K562 (cell line): ENCODE measurements at regions not wholly inside any gene's neighbourhood (a gene's known extent, or its start where the extent isn't known, plus 50 kb on each side); places are given as distances from the start of the nearest gene placed in this dataset.

Source experiments
- ATAC-seq: fragments of 200-7000 bp; cut with Tn5 transposase; 3 replicates; pipeline ENCODE4 v1.9.1; 2020; ENCODE audit warnings: moderate library complexity
- BruUV-seq: library from RNA; stranded (reverse); fragments of 400-500 nt; replicated peaks from 2 replicates; lab custom pipeline; 2021; lab: Mats Ljungman, UMichigan
- CTCF ChIA-PET: fragments of 300-600 bp; formaldehyde crosslinking; extraction: SDS; loops from one replicate; lab custom pipeline; 2021; ENCODE audit warnings: low intra/inter-chr PET ratio; lab: Yijun Ruan, JAX
- POLR2A ChIA-PET: fragments of 300-600, 350-650 bp; sonication (Branson Sonifier 250); formaldehyde crosslinking; extraction: SDS; loops from one replicate; lab custom pipeline; 2021; ENCODE audit warnings: antibody characterized with exemption, inconsistent platforms; lab: Yijun Ruan, JAX
- DNase-seq, 4 experiments: peaks; one replicate each; pipeline versions ENCODE4 v3.0.0 to v3.0.0-alpha.2; 2011 to 2018; ENCODE audit warnings: low spot score in 3 of 4, mixed read lengths in 3 of 4; ENCODE audit errors: extremely low read depth in 1 of 4
- FAIRE-seq: peaks from 2 replicates; lab custom pipeline; 2011; peaks lifted over from hg19 to GRCh38; lab: Jason Lieb, UNC
- H2AFZ ChIP-seq: 2 replicates; pipeline ENCODE4 v1.6.0; 2011; ENCODE audit warnings: low read depth, low read length, control low read depth, inconsistent platforms
- H3K27ac ChIP-seq: fragments of 200-600 bp; 3 replicates; pipeline ENCODE4 v1.8.0; 2011; ENCODE audit warnings: low read depth, mild to moderate bottlenecking, control low read depth, inconsistent platforms, low read length, moderate library complexity, mixed read lengths; ENCODE audit errors: extremely low read depth
- H3K27me3 ChIP-seq, 2 experiments: fragments of 300-600 bp in 1 of 2; 2 replicates in 1 of 2; 3 replicates in 1 of 2; pipeline versions ENCODE4 v1.6.0 to v1.8.0; 2011; ENCODE audit warnings: inconsistent platforms in 2 of 2, low read length in 2 of 2, mild to moderate bottlenecking in 1 of 2, mixed read lengths in 1 of 2, moderate library complexity in 1 of 2; ENCODE audit not compliant: control insufficient read depth in 2 of 2, insufficient read depth in 2 of 2
- H3K36me3 ChIP-seq: fragments of 300-600 bp; 3 replicates; pipeline ENCODE4 v1.8.0; 2011; ENCODE audit warnings: mild to moderate bottlenecking, low read length, inconsistent platforms; ENCODE audit not compliant: control insufficient read depth, insufficient read depth
- H3K4me1 ChIP-seq, 2 experiments: fragments of 200-600 bp in 1 of 2; replicated peaks in 1 of 2; 2 replicates in 1 of 2; 3 replicates in 1 of 2; pipeline versions ENCODE4 v1.5.1 to v1.8.0; 2011; ENCODE audit warnings: inconsistent platforms in 2 of 2, low read length in 2 of 2, mild to moderate bottlenecking in 1 of 2, mixed read lengths in 1 of 2, moderate library complexity in 1 of 2; ENCODE audit not compliant: control insufficient read depth in 2 of 2, insufficient read depth in 2 of 2
- H3K4me2 ChIP-seq: 2 replicates; pipeline ENCODE4 v1.6.1; 2011; ENCODE audit warnings: low read length, control low read depth, inconsistent platforms, mixed read lengths; ENCODE audit not compliant: insufficient read depth
- H3K4me3 ChIP-seq: fragments of 200-600 bp; sonication (generic), shearing (Covaris generic); 2 replicates; pipeline ENCODE4 v1.5.1; 2016; ENCODE audit warnings: control low read depth, inconsistent platforms
- H3K79me2 ChIP-seq: fragments of 200-600 bp; 3 replicates; pipeline ENCODE4 v1.8.0; 2011; ENCODE audit warnings: low read length, inconsistent platforms; ENCODE audit not compliant: control insufficient read depth, insufficient read depth
- H3K9ac ChIP-seq, 2 experiments: 2 replicates each; pipeline versions ENCODE4 v1.6.0 to v1.6.1; 2011; ENCODE audit warnings: low read depth in 2 of 2, low read length in 2 of 2, control low read depth in 1 of 2, inconsistent platforms in 1 of 2, mild to moderate bottlenecking in 1 of 2, mixed read lengths in 1 of 2; ENCODE audit not compliant: insufficient read depth in 1 of 2
- H3K9me1 ChIP-seq: one replicate; pipeline ENCODE4 v1.6.0; 2011; ENCODE audit warnings: inconsistent platforms, mild to moderate bottlenecking, low read length, moderate library complexity; ENCODE audit not compliant: control insufficient read depth, insufficient read depth
- H3K9me3 ChIP-seq: replicated peaks from 2 replicates; pipeline ENCODE4 v1.5.1; 2011; ENCODE audit warnings: low read depth, low read length, inconsistent platforms; ENCODE audit not compliant: control insufficient read depth, insufficient read depth
- H4K20me1 ChIP-seq: replicated peaks from 2 replicates; pipeline ENCODE4 v1.6.1; 2011; ENCODE audit warnings: low read length, inconsistent platforms, mixed read lengths; ENCODE audit not compliant: control insufficient read depth, insufficient read depth
- CAMTA2 ChIP-seq: fragments of 250-450 bp; sonication (Bioruptor Pico); conservative IDR thresholded peaks from 2 replicates; pipeline ENCODE4 v1.5.1; 2022
- CREBBP ChIP-seq: IDR thresholded peaks from one replicate; pipeline ENCODE4 v1.6.1; 2012; ENCODE audit warnings: low read depth, mild to moderate bottlenecking, control low read depth, inconsistent platforms, low read length
- FOS ChIP-seq: IDR thresholded peaks from 3 replicates; pipeline ENCODE4 v1.6.1; 2011; ENCODE audit not compliant: insufficient read length; ENCODE audit errors: extremely low read depth
- GATAD2B ChIP-seq: fragments of 450-650 bp; IDR thresholded peaks from 2 replicates; pipeline ENCODE4 v1.6.1; 2017; ENCODE audit warnings: mild to moderate bottlenecking, borderline replicate concordance
- NR1H2 ChIP-seq: sonication (generic); formaldehyde crosslinking; IDR thresholded peaks from 2 replicates; pipeline ENCODE4 v1.4.0; 2020; ENCODE audit warnings: mild to moderate bottlenecking, missing genetic modification reagents
- NR2F6 ChIP-seq: fragments of 450-650 bp; formaldehyde crosslinking; IDR thresholded peaks from 2 replicates; pipeline ENCODE4 v1.4.0; 2020; ENCODE audit warnings: mild to moderate bottlenecking
- SAP30 ChIP-seq: fragments of 200-600 bp; sonication (generic); IDR thresholded peaks from 2 replicates; pipeline ENCODE4 v1.6.1; 2012; ENCODE audit warnings: borderline replicate concordance, low read depth, mild to moderate bottlenecking, moderate library complexity, low read length, control low read depth, inconsistent platforms; ENCODE audit not compliant: insufficient read depth, poor library complexity, severe bottlenecking
- SMAD4 ChIP-seq: fragments of 250-450 bp; sonication (Bioruptor Pico); conservative IDR thresholded peaks from 2 replicates; pipeline ENCODE4 v1.8.0; 2021; ENCODE audit warnings: inconsistent platforms, mild to moderate bottlenecking, moderate library complexity
- ZKSCAN3 ChIP-seq: fragments of 250-450 bp; sonication (Bioruptor Pico); IDR thresholded peaks from 2 replicates; pipeline ENCODE4 v1.4.0; 2020
- ZNF253 ChIP-seq: fragments of 250-450 bp; sonication (Bioruptor Pico); conservative IDR thresholded peaks from 2 replicates; pipeline ENCODE4 v1.6.1; 2021; ENCODE audit warnings: mild to moderate bottlenecking
- ZNF75A ChIP-seq: fragments of 450-650 bp; formaldehyde crosslinking; IDR thresholded peaks from 2 replicates; pipeline ENCODE4 v1.4.0; 2020; ENCODE audit warnings: mild to moderate bottlenecking
- ZNF766 ChIP-seq: fragments of 200-800 bp; sonication (Bioruptor generic); conservative IDR thresholded peaks from 2 replicates; pipeline ENCODE4 v1.6.1; 2016; ENCODE audit warnings: missing genetic modification characterization, missing compliant biosample characterization
- WGBS: fragments of 100-300 bp; shearing (Covaris generic); methylation state at CpG from one replicate; pipeline ENCODE4 v1.1.6; 2016; ENCODE audit warnings: low coverage, mixed read lengths; ENCODE audit not compliant: insufficient coverage; ENCODE audit errors: missing lambda C conversion rate; 5-methylcytosine and 5-hydroxymethylcytosine counted together
- in situ Hi-C: fragments of 300-500 bp; cut with MboI; formaldehyde crosslinking; loops from 4 replicates; pipeline ENCODE4 v1.15.0; 2018; ENCODE audit warnings: inconsistent platforms, mixed read lengths
- intact Hi-C: fragments of 100-400 bp; cut with micrococcal nuclease; formaldehyde crosslinking; loops from 2 replicates; pipeline ENCODE4 v1.14.2; 2022
- TF ChIP-seq, protein P1 (sequence below): fragments of 250-450 bp; sonication (Bioruptor Pico); IDR thresholded peaks from 2 replicates; pipeline ENCODE4 v1.8.0; 2022; ENCODE audit warnings: inconsistent platforms, mild to moderate bottlenecking, moderate library complexity, borderline replicate concordance
- TF ChIP-seq, protein P2 (sequence below), 2 experiments: fragments of 450-650 bp in 1 of 2; sonication (generic) in 1 of 2; formaldehyde crosslinking in 1 of 2; IDR thresholded peaks; 2 replicates each; pipeline versions ENCODE4 v1.7.1 to v1.9.0; 2016 to 2022; ENCODE audit warnings: inconsistent platforms in 1 of 2, mild to moderate bottlenecking in 1 of 2, missing genetic modification reagents in 1 of 2

DNA sequence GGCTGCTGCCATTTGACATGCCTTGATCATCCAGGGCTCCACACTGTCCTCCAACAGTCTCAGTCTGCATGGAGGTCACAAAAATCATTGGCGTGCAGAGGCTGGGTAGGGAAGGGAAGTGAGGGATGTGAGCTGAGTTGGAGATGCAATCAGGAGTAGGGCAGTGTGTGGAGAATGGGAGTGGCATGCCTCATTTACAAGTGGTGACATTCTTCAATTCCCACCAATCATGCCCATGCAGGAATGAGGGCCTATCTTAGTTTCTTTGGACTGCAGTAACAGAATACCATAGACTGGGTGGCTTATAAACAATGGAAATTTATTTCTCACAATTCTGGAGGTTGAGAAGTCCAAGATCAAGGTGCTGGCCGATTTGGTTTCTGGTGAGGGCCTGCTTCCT, 94.9 kb upstream of the PJA1 start (continued):
- TF ChIP-seq, protein P1, sequence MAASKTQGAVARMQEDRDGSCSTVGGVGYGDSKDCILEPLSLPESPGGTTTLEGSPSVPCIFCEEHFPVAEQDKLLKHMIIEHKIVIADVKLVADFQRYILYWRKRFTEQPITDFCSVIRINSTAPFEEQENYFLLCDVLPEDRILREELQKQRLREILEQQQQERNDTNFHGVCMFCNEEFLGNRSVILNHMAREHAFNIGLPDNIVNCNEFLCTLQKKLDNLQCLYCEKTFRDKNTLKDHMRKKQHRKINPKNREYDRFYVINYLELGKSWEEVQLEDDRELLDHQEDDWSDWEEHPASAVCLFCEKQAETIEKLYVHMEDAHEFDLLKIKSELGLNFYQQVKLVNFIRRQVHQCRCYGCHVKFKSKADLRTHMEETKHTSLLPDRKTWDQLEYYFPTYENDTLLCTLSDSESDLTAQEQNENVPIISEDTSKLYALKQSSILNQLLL: no peak
- no peak for TF ChIP-seq ZKSCAN3 (CRISPR knock-in tag)
- no peak for TF ChIP-seq GATAD2B
- TF ChIP-seq SAP30: no peak
- TF ChIP-seq NR1H2: no peak
- TF ChIP-seq ZNF766 (CRISPR knock-in tag): no peak
- no peak for TF ChIP-seq NR2F6
- no peak for TF ChIP-seq ZNF75A (CRISPR knock-in tag)
- TF ChIP-seq CREBBP: no peak
- TF ChIP-seq, all 486 proteins: peak for 0

DNA sequence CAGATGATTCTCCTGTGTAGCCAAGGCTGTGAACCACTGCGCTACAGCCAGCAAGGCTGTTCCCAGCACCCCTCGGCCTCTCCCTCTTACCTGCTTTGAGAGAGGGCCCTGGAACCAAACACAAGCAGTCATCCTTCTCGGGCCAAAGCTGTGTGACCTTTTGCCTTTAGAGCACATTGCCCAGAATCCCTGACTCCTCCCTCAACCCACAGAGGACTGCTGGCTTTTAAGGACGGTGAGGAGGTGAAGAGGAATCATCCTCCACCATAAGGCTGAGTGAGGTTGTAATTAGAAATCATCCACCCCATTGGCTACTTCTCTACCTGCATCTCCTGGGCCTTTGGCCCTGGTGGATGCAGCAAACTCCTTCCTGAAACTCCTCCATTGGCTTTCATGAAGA, 93.6 kb upstream of the PJA1 start:
- no TSS peak for BruUV-seq
- H3K9me3 ChIP-seq: no peaks in the 10 kb centered on the region
- no peak overlapping the region for H2AFZ ChIP-seq
- ChIA-PET CTCF (no interaction called here), POLR2A (no interaction called here)
- H3K9me1 ChIP-seq: no peaks in the 10 kb centered on the region
- H3K4me3 ChIP-seq: no peak overlapping the region
- no peaks in the 10 kb centered on the region for H3K4me1 ChIP-seq
- ATAC-seq: no peak
- DNase-seq: no peak
- intact Hi-C loops (no loop called here), in situ Hi-C loops (no loop called here)
- H3K27ac ChIP-seq: no peak overlapping the region
- H3K36me3 ChIP-seq: no peaks in the 10 kb centered on the region
- H3K79me2 ChIP-seq: no peaks in the 10 kb centered on the region
- WGBS: 0% methylated on average over 3 of the region's 4 CpGs
- H3K4me2 ChIP-seq: no peak overlapping the region
- H3K27me3 ChIP-seq: peaks cover 2 to 19% of the 10 kb centered on the region in 2 experiments; a peak in 3 of 5 replicates
- H4K20me1 ChIP-seq: no peaks in the 10 kb centered on the region
- H3K9ac ChIP-seq: no peak overlapping the region
- no peak for FAIRE-seq
- TF ChIP-seq, protein P2, sequence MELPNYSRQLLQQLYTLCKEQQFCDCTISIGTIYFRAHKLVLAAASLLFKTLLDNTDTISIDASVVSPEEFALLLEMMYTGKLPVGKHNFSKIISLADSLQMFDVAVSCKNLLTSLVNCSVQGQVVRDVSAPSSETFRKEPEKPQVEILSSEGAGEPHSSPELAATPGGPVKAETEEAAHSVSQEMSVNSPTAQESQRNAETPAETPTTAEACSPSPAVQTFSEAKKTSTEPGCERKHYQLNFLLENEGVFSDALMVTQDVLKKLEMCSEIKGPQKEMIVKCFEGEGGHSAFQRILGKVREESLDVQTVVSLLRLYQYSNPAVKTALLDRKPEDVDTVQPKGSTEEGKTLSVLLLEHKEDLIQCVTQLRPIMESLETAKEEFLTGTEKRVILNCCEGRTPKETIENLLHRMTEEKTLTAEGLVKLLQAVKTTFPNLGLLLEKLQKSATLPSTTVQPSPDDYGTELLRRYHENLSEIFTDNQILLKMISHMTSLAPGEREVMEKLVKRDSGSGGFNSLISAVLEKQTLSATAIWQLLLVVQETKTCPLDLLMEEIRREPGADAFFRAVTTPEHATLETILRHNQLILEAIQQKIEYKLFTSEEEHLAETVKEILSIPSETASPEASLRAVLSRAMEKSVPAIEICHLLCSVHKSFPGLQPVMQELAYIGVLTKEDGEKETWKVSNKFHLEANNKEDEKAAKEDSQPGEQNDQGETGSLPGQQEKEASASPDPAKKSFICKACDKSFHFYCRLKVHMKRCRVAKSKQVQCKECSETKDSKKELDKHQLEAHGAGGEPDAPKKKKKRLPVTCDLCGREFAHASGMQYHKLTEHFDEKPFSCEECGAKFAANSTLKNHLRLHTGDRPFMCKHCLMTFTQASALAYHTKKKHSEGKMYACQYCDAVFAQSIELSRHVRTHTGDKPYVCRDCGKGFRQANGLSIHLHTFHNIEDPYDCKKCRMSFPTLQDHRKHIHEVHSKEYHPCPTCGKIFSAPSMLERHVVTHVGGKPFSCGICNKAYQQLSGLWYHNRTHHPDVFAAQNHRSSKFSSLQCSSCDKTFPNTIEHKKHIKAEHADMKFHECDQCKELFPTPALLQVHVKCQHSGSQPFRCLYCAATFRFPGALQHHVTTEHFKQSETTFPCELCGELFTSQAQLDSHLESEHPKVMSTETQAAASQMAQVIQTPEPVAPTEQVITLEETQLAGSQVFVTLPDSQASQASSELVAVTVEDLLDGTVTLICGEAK (IDR thresholded peaks at IDR 0.05): no peak
- TF ChIP-seq, protein P2 (CRISPR knock-in tag; IDR thresholded peaks at IDR 0.05): no peak
- TF ChIP-seq CAMTA2 (no peak), ZNF253 (CRISPR knock-in tag) (no peak), FOS (no peak), SMAD4 (CRISPR knock-in tag) (no peak)
